ENCODE measurements at regions not wholly inside any gene's neighbourhood (a gene's known extent, or its start where the extent isn't known, plus 50 kb on each side); places are given as distances from the start of the nearest gene placed in this dataset.

DNA sequence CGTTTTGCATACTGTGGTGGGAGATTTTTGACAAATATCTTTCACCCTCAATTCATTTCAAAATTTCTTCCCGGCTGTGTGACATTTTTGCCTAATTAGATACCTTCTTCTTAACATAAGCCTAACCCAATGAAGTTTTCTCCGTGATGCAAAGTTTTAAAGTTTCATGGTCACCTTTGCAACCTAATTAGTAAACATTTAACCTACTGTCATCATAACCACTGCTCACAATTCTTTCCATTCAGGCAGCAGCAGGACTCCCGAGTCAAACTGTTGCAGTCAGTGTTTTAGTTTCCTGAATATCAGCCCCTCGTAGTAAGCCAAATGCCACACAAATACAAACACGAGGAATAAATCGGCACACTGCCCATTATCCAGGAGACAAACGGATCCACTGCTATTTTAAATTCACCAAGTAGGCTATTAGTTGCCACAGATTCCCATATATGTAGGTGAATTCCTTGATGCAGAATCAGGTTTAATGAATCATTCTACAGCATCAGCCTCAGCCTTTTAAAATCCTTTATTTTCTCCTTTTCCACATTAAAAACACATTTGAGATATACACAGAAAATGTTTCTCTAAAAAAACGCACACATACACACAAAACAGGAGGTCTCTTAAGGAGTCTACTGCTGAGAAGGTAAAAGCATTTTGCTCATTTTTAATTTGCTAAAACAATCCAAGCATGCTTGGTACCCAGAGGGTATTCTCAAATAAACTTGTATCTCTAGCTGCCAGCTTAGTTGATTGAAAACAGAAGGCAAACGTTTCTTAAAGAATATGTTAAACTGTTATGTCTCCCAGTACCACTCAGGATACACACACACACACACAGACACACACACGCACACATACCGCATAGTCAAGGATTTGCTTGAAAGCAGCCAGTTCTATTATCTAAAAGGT is 106.5 kb upstream of the KCTD1 start:
- no peaks in the 10 kb centered on the region for H3K4me1 ChIP-seq (ENCODE audit: insufficient read depth, low read length, severe bottlenecking)
- no peaks in the 10 kb centered on the region for H3K36me3 ChIP-seq (ENCODE audit: insufficient read depth, low read length)
- H3K9me3 ChIP-seq (ENCODE audit: low read length): no peaks in the 10 kb centered on the region
- H2AFZ ChIP-seq (ENCODE audit: low read length): no peak overlapping the region
- H3K27me3 ChIP-seq (ENCODE audit: insufficient read depth, low read length): no peaks in the 10 kb centered on the region
- H3K9me2 ChIP-seq (ENCODE audit: low read depth, low read length): no peaks in the 10 kb centered on the region
- H3K9ac ChIP-seq (ENCODE audit: low read length): no peak overlapping the region
- no peaks in the 10 kb centered on the region for H3F3A ChIP-seq (ENCODE audit: insufficient read depth, low read length)
- H3K79me2 ChIP-seq (ENCODE audit: insufficient read depth, low read length): no peaks in the 10 kb centered on the region
- TF ChIP-seq EZH2 (IDR thresholded peaks at IDR 0.05; ENCODE audit: borderline replicate concordance, low read length): no peak
- TF ChIP-seq, protein P1, sequence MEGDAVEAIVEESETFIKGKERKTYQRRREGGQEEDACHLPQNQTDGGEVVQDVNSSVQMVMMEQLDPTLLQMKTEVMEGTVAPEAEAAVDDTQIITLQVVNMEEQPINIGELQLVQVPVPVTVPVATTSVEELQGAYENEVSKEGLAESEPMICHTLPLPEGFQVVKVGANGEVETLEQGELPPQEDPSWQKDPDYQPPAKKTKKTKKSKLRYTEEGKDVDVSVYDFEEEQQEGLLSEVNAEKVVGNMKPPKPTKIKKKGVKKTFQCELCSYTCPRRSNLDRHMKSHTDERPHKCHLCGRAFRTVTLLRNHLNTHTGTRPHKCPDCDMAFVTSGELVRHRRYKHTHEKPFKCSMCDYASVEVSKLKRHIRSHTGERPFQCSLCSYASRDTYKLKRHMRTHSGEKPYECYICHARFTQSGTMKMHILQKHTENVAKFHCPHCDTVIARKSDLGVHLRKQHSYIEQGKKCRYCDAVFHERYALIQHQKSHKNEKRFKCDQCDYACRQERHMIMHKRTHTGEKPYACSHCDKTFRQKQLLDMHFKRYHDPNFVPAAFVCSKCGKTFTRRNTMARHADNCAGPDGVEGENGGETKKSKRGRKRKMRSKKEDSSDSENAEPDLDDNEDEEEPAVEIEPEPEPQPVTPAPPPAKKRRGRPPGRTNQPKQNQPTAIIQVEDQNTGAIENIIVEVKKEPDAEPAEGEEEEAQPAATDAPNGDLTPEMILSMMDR (IDR thresholded peaks at IDR 0.05; ENCODE audit: low read length): no peak
- no peak overlapping the region for H3K27ac ChIP-seq (ENCODE audit: low read depth, low read length, poor library complexity, severe bottlenecking)
- no peak overlapping the region for H3K4me2 ChIP-seq (ENCODE audit: low read length)
- H4K20me1 ChIP-seq (ENCODE audit: insufficient read depth, low read length): no peaks in the 10 kb centered on the region
- no peak overlapping the region for H3K4me3 ChIP-seq (ENCODE audit: low read depth, low read length, poor library complexity, severe bottlenecking)

DNA sequence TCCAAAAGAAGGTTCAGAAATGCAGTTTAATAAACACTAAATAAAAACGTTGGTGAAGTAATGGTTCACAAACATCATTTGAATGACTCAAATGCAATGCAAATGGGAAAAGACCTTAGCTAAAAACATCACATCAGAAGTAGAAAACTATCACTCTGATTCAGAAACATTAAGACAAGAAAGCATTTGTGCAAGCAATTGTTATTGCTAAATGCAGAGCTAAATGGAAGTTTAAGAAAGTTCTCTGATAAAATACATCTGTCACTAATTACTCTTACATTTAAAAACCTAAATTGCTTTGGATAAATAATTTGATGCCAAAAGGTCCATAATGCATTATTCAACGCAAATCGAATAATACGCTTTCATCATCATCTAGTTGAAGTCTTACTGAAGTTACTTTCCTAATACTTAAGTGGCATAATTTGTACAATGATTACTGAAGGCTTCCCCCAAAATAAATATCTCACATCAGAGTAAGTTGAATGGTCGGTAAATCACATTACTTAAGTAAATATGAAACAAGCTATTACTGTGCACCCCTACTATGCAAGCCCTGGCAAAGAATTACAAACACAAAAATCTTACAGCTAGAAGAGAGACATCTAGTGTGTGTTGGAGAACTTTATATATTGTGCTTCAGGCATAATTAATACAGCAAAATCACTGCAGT is 105.7 kb upstream of the KCTD1 start:
- H3K27me3 ChIP-seq (ENCODE audit: insufficient read depth, low read length): no peaks in the 10 kb centered on the region
- H3K4me3 ChIP-seq (ENCODE audit: low read depth, low read length, poor library complexity, severe bottlenecking): no peak overlapping the region
- no peaks in the 10 kb centered on the region for H3K79me2 ChIP-seq (ENCODE audit: insufficient read depth, low read length)
- no peaks in the 10 kb centered on the region for H3F3A ChIP-seq (ENCODE audit: insufficient read depth, low read length)
- no peaks in the 10 kb centered on the region for H3K36me3 ChIP-seq (ENCODE audit: insufficient read depth, low read length)
- H3K27ac ChIP-seq (ENCODE audit: low read depth, low read length, poor library complexity, severe bottlenecking): no peak overlapping the region
- no peak overlapping the region for H3K4me2 ChIP-seq (ENCODE audit: low read length)
- H3K9me2 ChIP-seq (ENCODE audit: low read depth, low read length): no peaks in the 10 kb centered on the region
- TF ChIP-seq EZH2 (IDR thresholded peaks at IDR 0.05; ENCODE audit: borderline replicate concordance, low read length): no peak
- TF ChIP-seq, protein P1 (IDR thresholded peaks at IDR 0.05; ENCODE audit: low read length): no peak
- H2AFZ ChIP-seq (ENCODE audit: low read length): no peak overlapping the region
- no peak overlapping the region for H3K9ac ChIP-seq (ENCODE audit: low read length)
- H3K4me1 ChIP-seq (ENCODE audit: insufficient read depth, low read length, severe bottlenecking): no peaks in the 10 kb centered on the region
- no peaks in the 10 kb centered on the region for H4K20me1 ChIP-seq (ENCODE audit: insufficient read depth, low read length)
- H3K9me3 ChIP-seq (ENCODE audit: low read length): no peaks in the 10 kb centered on the region

DNA sequence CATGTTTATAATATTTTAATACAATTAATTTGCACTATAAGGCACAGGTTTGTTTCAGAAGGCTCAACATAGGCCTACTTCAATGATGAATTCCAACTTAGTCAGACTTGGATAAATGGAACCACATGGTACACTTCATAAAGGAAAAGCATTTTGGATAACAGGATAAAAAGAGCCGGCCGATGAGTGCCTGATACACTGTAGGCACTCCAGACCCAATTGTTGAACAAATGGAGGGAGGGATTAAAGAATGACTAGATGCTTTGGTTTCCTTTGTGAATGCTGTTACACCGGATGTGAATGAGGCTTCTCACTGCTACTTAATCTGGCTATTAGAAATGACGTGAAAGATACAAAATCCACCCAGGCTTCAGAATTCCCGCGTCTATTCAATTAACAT is 104.1 kb upstream of the KCTD1 start:
- Histone ChIP-seq H3K27me3 (ENCODE audit: insufficient read depth, low read length) (no peaks in the 10 kb centered on the region), H3K4me3 (ENCODE audit: low read depth, low read length, poor library complexity, severe bottlenecking) (no peak overlapping the region), H3K4me2 (ENCODE audit: low read length) (no peak overlapping the region), H3K9me2 (ENCODE audit: low read depth, low read length) (no peaks in the 10 kb centered on the region), H4K20me1 (ENCODE audit: insufficient read depth, low read length) (no peaks in the 10 kb centered on the region), H3K36me3 (ENCODE audit: insufficient read depth, low read length) (no peaks in the 10 kb centered on the region), H3K4me1 (ENCODE audit: insufficient read depth, low read length, severe bottlenecking) (no peaks in the 10 kb centered on the region), H3K79me2 (ENCODE audit: insufficient read depth, low read length) (no peaks in the 10 kb centered on the region), H3K27ac (ENCODE audit: low read depth, low read length, poor library complexity, severe bottlenecking) (no peak overlapping the region), H3K9me3 (ENCODE audit: low read length) (no peaks in the 10 kb centered on the region), H3K9ac (ENCODE audit: low read length) (no peak overlapping the region), H3F3A (ENCODE audit: insufficient read depth, low read length) (no peaks in the 10 kb centered on the region), H2AFZ (ENCODE audit: low read length) (no peak overlapping the region)
- TF ChIP-seq EZH2 (IDR thresholded peaks at IDR 0.05; ENCODE audit: borderline replicate concordance, low read length): no peak
- TF ChIP-seq, protein P1 (IDR thresholded peaks at IDR 0.05; ENCODE audit: low read length): no peak
